ENCODE measurements at regions not wholly inside any gene's neighbourhood (a gene's known extent, or its start where the extent isn't known, plus 50 kb on each side); places are given as distances from the start of the nearest gene placed in this dataset.
A peak's percentile ranks its signal among the peaks of the same experiment; 100 is the strongest.

- no peak for ATAC-seq
- no peak for TF ChIP-seq PATZ1 (CRISPR knock-in tag; IDR thresholded peaks at IDR 0.05; ENCODE audit: borderline replicate concordance)
- TF ChIP-seq ZNF70 (CRISPR knock-in tag; IDR thresholded peaks at IDR 0.05): no peak
- no peak for TF ChIP-seq CSRNP3 (CRISPR knock-in tag; IDR thresholded peaks at IDR 0.05)
- TF ChIP-seq, protein P1, sequence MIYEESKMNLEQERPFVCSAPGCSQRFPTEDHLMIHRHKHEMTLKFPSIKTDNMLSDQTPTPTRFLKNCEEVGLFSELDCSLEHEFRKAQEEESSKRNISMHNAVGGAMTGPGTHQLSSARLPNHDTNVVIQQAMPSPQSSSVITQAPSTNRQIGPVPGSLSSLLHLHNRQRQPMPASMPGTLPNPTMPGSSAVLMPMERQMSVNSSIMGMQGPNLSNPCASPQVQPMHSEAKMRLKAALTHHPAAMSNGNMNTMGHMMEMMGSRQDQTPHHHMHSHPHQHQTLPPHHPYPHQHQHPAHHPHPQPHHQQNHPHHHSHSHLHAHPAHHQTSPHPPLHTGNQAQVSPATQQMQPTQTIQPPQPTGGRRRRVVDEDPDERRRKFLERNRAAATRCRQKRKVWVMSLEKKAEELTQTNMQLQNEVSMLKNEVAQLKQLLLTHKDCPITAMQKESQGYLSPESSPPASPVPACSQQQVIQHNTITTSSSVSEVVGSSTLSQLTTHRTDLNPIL (CRISPR knock-in tag; IDR thresholded peaks at IDR 0.05; ENCODE audit: low read depth): no peak
- TF ChIP-seq ZC3H10 (CRISPR knock-in tag; IDR thresholded peaks at IDR 0.05): no peak
- no peak for TF ChIP-seq ZFP3 (CRISPR knock-in tag; IDR thresholded peaks at IDR 0.05)
- no peak for TF ChIP-seq CSDC2 (CRISPR knock-in tag; IDR thresholded peaks at IDR 0.05)
- no peak for TF ChIP-seq ISL1 (CRISPR knock-in tag; IDR thresholded peaks at IDR 0.05)
- TF ChIP-seq TOX (CRISPR knock-in tag; IDR thresholded peaks at IDR 0.05; ENCODE audit: borderline replicate concordance): no peak
- no peak for TF ChIP-seq BACH2 (CRISPR knock-in tag; IDR thresholded peaks at IDR 0.05; ENCODE audit: borderline replicate concordance)
These were observed 693.3 kb upstream of the TBX3 start for GRCh38 chr12:115377230-115377629.

DNA sequence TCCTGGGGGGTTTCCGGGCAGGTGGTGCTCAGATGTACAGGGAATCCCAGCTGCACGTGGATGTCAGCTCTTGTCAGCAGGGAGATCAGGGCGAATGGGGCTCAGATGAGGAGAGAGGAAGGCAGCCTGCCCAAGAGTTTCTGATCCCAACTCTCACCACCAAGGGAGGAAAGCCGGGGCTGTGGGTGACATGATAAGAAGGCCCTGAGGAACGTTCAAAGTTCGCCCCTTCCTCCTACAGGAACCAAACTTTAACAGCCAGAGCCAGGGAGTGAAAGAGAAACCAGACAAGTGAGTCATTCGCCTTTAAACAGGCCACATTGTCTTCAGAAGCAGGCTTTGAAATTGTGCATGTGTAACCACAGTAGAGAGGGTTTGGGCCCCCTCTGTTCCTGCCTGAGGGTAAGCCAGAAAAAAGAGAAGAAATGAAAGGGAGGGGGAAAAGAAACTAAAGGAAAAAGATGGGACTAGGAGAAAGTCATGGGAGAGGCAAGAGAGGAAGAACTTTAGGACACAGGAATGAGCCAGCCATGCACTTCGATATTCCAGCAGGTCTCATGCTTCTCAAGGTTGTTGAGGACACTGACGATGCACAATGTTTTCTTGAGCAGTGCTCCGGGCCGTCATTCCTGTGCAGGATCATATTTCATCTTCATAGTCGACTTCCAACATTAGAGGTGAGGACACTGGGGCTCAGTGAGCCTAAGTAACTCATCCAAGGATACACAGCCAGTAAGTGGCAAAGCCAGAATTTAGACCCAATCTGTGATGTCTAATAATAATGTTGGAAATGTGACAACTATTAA is 691.4 kb upstream of the TBX3 start:
- peak; percentile 87 for ATAC-seq
- TF ChIP-seq TOX (CRISPR knock-in tag; IDR thresholded peaks at IDR 0.05; ENCODE audit: borderline replicate concordance) (0 out of 2 replicates have a peak, but pooled peaks have one; percentile 33), CSRNP3 (CRISPR knock-in tag; IDR thresholded peaks at IDR 0.05) (no peak), PATZ1 (CRISPR knock-in tag; IDR thresholded peaks at IDR 0.05; ENCODE audit: borderline replicate concordance) (0 out of 2 replicates have a peak, but pooled peaks have one; percentile 38)

DNA sequence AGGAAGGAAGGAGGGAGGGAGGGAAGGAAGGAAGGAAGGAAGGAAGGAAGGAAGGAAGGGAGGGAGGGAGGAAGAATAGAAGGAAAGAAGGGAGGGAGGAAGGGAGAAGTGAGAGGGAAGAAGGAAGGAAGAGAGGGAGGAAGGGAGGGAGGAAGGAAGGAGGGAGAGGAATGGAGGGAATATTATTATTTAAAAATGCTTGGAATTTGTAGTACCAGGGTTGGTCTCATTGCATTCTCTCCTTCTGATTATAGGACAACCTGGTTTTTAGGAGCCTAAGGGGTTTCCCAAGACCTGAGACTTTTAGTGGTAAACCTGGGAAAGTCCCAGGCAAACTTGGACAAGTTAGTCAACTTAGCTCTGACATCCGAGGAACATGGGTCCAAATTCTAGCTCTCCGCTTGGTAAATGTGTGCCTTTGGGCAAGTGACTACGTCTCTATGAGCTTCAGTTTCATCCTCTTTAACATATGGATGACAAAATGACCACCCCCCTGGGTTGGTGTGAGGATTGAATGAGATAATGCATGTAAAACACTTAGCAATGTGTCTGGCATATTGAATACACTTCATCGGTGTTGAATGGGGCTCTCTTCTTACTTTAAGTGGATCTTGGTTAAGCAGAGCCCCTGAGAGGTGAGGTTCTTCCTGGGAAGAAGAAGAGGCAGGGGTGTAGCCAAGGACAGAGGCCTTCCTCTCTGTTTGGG is 690.7 kb upstream of the TBX3 start:
- no peak for ATAC-seq
- TF ChIP-seq ISL1 (CRISPR knock-in tag; IDR thresholded peaks at IDR 0.05) (no peak), ZFP30 (CRISPR knock-in tag; IDR thresholded peaks at IDR 0.05) (no peak), ESRRG (CRISPR knock-in tag; IDR thresholded peaks at IDR 0.05) (no peak), TOX (CRISPR knock-in tag; IDR thresholded peaks at IDR 0.05; ENCODE audit: borderline replicate concordance) (no peak), ZNF8 (CRISPR knock-in tag; IDR thresholded peaks at IDR 0.05) (no peak), PPARA (CRISPR knock-in tag; IDR thresholded peaks at IDR 0.05; ENCODE audit: borderline replicate concordance) (no peak), BACH2 (CRISPR knock-in tag; IDR thresholded peaks at IDR 0.05; ENCODE audit: borderline replicate concordance) (no peak), TCF4 (CRISPR knock-in tag; IDR thresholded peaks at IDR 0.05; ENCODE audit: borderline replicate concordance) (no peak), PATZ1 (CRISPR knock-in tag; IDR thresholded peaks at IDR 0.05; ENCODE audit: borderline replicate concordance) (no peak), SNAI2 (CRISPR knock-in tag; IDR thresholded peaks at IDR 0.05) (no peak), CSDC2 (CRISPR knock-in tag; IDR thresholded peaks at IDR 0.05) (no peak), ZNF70 (CRISPR knock-in tag; IDR thresholded peaks at IDR 0.05) (no peak)
